ENCODE measurements at regions not wholly inside any gene's neighbourhood (a gene's known extent, or its start where the extent isn't known, plus 50 kb on each side); places are given as distances from the start of the nearest gene placed in this dataset.

DNA sequence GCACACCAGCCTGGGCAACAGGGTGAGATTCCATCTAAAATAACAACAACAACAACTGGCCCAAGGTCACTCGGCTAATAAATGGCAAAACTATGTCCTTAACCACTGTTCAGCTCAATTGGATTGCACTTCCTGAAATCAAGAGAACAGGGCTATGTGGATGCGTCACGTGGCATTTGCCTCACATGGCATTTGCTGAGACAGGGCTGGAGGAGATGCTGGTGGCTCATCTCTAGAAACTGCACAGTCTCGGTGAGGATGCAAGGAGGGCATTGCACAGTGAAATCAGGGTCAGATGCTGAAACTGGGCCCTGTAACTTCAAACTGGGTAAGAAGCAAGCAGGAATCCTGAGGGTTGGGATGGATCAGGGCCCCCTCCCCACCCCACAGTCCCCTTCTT is 171.9 kb downstream of the BUD13 start (continued):
- TF ChIP-seq STAT1 (IDR thresholded peaks at IDR 0.05; ENCODE audit: unreplicated experiment) = no peak

DNA sequence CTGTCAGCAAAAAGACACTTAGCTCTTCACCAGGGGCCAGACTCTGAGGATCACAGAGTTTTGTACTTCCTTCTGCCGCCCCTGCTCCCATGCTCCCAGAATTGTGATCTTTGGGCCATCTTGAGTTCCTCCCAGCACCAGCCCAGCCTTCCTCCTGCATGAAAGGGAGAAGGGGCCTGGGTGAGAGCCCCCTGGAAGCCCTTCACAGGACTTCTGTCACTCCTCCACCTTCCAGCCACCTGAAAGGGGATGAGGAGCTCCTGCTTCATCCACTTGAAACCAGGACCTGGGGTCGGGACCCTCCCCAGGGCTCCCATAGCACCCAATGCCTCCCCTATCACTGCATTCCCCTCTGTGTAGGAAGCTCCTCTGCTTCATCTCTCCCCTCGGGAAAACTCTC is 174.2 kb downstream of the BUD13 start:
- Mint-ChIP-seq H3K9me3 (no peaks in the 10 kb centered on the region), H3K36me3 (ENCODE audit: low read depth) (no peaks in the 10 kb centered on the region), H3K4me3 (no peak overlapping the region), H3K27ac (no peak overlapping the region), H3K4me1 (peaks cover 7% of the 10 kb centered on the region; the same call in 2 of the 3 replicates), H3K27me3 (ENCODE audit: insufficient read depth, low read depth, poor library complexity) (peaks cover 8% of the 10 kb centered on the region)
- H3K27me3 ChIP-seq (ENCODE audit: insufficient read depth) = no peaks in the 10 kb centered on the region
- no peaks in the 10 kb centered on the region for H4K20me1 ChIP-seq (replicated peaks; ENCODE audit: insufficient read depth)
- H3F3A ChIP-seq (replicated peaks; ENCODE audit: low read depth) = no peaks in the 10 kb centered on the region
- H3K9me2 ChIP-seq (ENCODE audit: insufficient read depth) = no peaks in the 10 kb centered on the region
- no peak for ATAC-seq
- no peak for TF ChIP-seq EZH2 (IDR thresholded peaks at IDR 0.05; ENCODE audit: low read depth, unreplicated experiment)
- no peak for TF ChIP-seq POLR2AphosphoS5 (IDR thresholded peaks at IDR 0.05; ENCODE audit: low read depth)
- TF ChIP-seq ZNF331 (CRISPR knock-in tag; IDR thresholded peaks at IDR 0.05; ENCODE audit: low read depth) = no peak
- TF ChIP-seq, protein P1, sequence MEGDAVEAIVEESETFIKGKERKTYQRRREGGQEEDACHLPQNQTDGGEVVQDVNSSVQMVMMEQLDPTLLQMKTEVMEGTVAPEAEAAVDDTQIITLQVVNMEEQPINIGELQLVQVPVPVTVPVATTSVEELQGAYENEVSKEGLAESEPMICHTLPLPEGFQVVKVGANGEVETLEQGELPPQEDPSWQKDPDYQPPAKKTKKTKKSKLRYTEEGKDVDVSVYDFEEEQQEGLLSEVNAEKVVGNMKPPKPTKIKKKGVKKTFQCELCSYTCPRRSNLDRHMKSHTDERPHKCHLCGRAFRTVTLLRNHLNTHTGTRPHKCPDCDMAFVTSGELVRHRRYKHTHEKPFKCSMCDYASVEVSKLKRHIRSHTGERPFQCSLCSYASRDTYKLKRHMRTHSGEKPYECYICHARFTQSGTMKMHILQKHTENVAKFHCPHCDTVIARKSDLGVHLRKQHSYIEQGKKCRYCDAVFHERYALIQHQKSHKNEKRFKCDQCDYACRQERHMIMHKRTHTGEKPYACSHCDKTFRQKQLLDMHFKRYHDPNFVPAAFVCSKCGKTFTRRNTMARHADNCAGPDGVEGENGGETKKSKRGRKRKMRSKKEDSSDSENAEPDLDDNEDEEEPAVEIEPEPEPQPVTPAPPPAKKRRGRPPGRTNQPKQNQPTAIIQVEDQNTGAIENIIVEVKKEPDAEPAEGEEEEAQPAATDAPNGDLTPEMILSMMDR (conservative IDR thresholded peaks at IDR 0.05; ENCODE audit: low read depth in 2 of 2) = no peak
- no peak for TF ChIP-seq ZNF114 (CRISPR knock-in tag; IDR thresholded peaks at IDR 0.05)
- no peak for TF ChIP-seq NANOG (IDR thresholded peaks at IDR 0.05; ENCODE audit: borderline replicate concordance)
- no peak for TF ChIP-seq STAT1 (IDR thresholded peaks at IDR 0.05; ENCODE audit: unreplicated experiment)
- TF ChIP-seq REST (IDR thresholded peaks at IDR 0.05; ENCODE audit: unreplicated experiment) = no peak
- TF ChIP-seq EZH2phosphoT487 (IDR thresholded peaks at IDR 0.05; ENCODE audit: unreplicated experiment) = no peak
- TF ChIP-seq CREB1 (CRISPR knock-in tag; IDR thresholded peaks at IDR 0.05; ENCODE audit: low read depth) = no peak
- TF ChIP-seq, protein P2, sequence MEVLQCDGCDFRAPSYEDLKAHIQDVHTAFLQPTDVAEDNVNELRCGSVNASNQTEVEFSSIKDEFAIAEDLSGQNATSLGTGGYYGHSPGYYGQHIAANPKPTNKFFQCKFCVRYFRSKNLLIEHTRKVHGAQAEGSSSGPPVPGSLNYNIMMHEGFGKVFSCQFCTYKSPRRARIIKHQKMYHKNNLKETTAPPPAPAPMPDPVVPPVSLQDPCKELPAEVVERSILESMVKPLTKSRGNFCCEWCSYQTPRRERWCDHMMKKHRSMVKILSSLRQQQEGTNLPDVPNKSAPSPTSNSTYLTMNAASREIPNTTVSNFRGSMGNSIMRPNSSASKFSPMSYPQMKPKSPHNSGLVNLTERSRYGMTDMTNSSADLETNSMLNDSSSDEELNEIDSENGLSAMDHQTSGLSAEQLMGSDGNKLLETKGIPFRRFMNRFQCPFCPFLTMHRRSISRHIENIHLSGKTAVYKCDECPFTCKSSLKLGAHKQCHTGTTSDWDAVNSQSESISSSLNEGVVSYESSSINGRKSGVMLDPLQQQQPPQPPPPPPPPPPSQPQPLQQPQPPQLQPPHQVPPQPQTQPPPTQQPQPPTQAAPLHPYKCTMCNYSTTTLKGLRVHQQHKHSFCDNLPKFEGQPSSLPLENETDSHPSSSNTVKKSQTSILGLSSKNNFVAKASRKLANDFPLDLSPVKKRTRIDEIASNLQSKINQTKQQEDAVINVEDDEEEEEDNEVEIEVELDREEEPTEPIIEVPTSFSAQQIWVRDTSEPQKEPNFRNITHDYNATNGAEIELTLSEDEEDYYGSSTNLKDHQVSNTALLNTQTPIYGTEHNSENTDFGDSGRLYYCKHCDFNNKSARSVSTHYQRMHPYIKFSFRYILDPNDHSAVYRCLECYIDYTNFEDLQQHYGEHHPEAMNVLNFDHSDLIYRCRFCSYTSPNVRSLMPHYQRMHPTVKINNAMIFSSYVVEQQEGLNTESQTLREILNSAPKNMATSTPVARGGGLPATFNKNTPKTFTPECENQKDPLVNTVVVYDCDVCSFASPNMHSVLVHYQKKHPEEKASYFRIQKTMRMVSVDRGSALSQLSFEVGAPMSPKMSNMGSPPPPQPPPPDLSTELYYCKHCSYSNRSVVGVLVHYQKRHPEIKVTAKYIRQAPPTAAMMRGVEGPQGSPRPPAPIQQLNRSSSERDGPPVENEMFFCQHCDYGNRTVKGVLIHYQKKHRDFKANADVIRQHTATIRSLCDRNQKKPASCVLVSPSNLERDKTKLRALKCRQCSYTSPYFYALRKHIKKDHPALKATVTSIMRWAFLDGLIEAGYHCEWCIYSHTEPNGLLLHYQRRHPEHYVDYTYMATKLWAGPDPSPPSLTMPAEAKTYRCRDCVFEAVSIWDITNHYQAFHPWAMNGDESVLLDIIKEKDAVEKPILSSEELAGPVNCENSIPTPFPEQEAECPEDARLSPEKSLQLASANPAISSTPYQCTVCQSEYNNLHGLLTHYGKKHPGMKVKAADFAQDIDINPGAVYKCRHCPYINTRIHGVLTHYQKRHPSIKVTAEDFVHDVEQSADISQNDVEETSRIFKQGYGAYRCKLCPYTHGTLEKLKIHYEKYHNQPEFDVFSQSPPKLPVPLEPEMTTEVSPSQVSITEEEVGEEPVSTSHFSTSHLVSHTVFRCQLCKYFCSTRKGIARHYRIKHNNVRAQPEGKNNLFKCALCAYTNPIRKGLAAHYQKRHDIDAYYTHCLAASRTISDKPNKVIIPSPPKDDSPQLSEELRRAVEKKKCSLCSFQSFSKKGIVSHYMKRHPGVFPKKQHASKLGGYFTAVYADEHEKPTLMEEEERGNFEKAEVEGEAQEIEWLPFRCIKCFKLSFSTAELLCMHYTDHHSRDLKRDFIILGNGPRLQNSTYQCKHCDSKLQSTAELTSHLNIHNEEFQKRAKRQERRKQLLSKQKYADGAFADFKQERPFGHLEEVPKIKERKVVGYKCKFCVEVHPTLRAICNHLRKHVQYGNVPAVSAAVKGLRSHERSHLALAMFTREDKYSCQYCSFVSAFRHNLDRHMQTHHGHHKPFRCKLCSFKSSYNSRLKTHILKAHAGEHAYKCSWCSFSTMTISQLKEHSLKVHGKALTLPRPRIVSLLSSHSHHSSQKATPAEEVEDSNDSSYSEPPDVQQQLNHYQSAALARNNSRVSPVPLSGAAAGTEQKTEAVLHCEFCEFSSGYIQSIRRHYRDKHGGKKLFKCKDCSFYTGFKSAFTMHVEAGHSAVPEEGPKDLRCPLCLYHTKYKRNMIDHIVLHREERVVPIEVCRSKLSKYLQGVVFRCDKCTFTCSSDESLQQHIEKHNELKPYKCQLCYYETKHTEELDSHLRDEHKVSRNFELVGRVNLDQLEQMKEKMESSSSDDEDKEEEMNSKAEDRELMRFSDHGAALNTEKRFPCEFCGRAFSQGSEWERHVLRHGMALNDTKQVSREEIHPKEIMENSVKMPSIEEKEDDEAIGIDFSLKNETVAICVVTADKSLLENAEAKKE (CRISPR knock-in tag; IDR thresholded peaks at IDR 0.05) = no peak
- no peak for TF ChIP-seq JUNB (IDR thresholded peaks at IDR 0.05; ENCODE audit: unreplicated experiment)
- TF ChIP-seq, protein P3, sequence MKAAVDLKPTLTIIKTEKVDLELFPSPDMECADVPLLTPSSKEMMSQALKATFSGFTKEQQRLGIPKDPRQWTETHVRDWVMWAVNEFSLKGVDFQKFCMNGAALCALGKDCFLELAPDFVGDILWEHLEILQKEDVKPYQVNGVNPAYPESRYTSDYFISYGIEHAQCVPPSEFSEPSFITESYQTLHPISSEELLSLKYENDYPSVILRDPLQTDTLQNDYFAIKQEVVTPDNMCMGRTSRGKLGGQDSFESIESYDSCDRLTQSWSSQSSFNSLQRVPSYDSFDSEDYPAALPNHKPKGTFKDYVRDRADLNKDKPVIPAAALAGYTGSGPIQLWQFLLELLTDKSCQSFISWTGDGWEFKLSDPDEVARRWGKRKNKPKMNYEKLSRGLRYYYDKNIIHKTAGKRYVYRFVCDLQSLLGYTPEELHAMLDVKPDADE (IDR thresholded peaks at IDR 0.05) = no peak
- H3K4me1 ChIP-seq (ENCODE audit: insufficient read depth) = no peaks in the 10 kb centered on the region
- no peak overlapping the region for H3K4me2 ChIP-seq
- no peak for DNase-seq (ENCODE audit: low spot score)
- H3K79me2 ChIP-seq (replicated peaks; ENCODE audit: insufficient read depth) = no peaks in the 10 kb centered on the region
- no peak overlapping the region for H3K4me3 ChIP-seq
- H3K36me3 ChIP-seq (ENCODE audit: insufficient read depth) = no peaks in the 10 kb centered on the region
- no peak overlapping the region for H3K27ac ChIP-seq (ENCODE audit: low read depth)
- no peak overlapping the region for H2AFZ ChIP-seq
